ENCODE measurements at regions not wholly inside any gene's neighbourhood (a gene's known extent, or its start where the extent isn't known, plus 50 kb on each side); places are given as distances from the start of the nearest gene placed in this dataset.

DNA sequence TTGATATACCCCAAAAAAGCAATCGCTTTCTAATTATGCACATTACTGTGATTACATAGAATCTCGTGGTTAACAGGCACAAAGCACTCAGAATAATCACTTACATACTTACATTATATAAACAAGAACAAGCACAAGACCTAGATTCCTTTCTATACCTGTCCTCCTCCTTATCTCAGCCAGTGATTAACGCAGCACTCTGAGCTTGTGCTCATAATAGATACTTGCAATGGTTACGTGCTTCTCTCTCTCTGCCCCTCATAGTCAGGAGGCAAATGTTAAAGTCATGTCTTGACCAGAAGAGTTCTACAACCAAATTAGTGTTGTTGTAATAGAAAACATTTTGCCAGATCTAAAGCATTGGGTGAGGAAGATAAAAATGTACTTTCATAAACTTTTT is 342.2 kb upstream of the PKDCC start:
- DNase-seq = no peak

DNA sequence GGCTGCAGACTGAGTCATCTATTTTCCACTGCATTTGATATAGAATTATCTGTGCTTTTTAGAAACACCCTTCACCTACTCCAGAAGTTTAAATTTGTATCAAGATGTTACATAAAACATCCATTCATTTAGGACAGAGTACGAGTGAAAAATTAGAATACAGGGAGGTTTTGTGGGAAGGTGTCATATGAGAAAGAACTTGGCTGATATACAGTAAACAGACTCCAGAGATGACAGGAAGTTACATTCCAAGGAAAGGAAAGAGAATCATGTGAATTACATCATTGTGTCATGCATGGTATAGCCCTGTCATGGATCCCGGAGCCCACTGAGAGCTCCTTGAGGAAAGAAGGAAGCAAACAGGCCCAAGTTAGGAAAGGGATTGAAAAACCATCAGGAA is 341.5 kb upstream of the PKDCC start:
- DNase-seq = no peak

DNA sequence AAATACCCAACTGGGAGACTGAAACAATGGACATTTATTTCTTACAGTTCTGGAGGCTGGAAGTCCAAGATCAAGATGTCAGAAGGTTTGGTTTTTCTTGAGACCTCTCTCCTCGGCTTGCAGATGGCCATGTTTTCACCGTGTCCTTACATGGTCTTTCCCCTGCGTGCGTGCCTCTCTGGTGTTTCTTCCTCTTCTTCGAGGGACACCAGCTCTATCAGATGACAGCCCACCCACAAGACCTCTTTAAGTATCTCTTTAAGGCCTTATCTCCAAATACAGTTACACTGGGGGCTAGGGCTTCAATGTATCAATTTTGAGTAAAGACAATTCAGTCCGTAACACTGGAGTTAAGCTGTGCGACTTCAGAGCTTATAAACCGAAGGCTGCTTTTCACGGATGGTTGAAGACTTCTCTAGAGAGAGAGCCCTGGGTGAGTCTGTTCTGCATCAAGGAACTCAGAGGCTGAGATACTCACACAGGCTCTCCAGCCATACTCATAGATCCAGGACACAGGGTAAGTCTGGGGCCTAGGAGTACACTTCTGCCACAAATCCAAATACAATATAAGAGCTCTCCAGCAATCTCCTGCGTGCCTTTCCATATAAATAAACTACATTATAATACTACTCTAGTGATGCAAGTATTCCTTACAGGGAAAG is 339.9 kb upstream of the PKDCC start:
- no peak for DNase-seq

DNA sequence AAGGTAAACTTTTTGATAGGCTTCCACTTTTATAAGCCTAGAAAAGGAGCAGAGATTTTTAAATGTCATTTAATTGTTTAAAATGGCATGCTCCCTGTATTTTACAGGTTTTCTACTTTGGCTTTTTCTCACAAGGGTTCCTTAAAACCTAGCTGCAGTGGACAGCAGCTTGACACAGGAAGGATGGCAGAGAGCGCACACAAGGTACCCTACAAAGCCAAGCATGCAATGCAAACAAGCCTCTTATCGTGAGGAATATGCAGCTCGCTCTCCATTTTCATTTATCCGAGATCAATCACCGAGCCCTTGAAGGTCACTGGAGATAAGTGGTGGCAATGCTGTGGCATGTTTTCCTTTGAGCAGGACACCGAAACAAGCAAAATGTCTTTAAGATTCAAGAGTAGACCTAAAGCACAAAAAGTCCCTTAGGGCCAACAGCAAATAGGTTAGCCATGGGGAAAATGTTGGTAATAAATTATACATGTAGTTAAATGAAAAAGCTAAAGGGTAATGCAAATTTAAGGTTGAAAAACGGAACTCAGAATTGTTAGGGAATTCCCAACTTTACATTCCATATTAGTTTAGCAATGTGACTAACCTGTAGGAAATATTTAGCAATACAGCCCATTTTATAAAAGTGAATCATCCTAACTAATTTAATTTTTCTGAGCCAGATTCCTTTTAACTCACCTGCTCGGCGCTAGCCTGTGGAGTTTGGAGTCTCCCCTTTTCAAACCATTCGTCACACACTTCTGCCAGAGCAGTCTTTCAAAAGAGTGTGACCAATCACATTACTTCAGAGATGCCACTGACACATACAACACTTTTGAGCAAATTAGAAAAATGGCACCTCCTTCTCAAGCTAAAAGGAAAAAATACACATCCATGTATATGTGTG is 337.9 kb upstream of the PKDCC start:
- no peak for DNase-seq

DNA sequence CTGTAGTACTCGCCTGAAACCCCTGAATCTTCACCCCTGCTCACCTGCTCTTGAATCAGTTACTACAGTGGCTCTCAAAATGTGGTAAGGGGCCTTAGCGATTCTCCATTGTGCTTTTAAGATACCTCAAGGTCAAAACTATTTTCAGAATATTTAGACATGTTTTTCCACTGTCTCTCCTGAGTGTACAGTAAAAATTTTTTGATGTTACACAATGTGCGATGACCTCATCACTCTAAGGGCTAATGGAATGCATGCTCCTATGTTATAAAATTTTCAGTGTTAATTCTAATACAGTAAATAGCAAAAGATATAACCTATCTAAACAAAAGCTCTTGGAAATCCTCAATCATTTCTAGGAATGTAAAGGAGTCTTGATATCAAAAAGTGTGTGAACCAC is 336.9 kb upstream of the PKDCC start:
- no peak for DNase-seq

DNA sequence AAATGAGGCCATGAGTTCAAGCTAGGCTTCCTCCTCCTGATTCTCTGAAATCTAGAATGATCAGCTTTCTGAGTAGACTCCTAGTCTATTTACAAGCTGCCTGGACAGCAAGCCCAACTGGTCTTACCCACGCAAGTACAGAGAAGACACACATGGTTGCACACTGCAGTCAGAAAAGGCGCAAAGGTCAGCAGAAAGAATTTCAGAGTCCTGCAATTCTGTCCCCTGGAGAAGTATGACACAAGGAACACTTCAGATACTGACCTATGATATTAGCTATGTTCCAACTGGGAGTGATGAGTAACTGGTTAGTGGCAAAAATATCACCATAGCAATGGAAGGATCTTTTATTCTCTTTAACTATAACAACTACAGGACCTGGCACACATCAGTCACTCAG is 336.1 kb upstream of the PKDCC start:
- no peak for DNase-seq

DNA sequence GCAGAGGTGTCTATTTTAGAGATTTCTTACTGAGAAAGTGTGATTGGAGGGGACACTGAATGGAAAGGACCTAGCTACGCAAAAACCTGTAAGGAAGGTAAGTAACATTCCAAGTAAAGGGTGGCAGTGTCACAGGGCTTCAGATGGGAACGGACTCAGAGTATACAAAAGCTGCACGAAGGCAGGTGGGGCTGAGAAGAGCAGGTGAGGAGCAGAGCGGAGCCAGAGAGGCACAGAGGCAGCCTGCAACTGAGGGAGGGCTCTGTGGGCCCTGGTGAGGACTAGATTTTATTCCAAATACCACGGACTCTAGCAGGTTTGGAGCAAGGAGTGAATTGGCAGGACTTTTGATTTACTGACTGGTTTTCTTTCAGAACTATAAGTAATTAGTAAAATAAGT is 331.3 kb upstream of the PKDCC start:
- no peak for DNase-seq

DNA sequence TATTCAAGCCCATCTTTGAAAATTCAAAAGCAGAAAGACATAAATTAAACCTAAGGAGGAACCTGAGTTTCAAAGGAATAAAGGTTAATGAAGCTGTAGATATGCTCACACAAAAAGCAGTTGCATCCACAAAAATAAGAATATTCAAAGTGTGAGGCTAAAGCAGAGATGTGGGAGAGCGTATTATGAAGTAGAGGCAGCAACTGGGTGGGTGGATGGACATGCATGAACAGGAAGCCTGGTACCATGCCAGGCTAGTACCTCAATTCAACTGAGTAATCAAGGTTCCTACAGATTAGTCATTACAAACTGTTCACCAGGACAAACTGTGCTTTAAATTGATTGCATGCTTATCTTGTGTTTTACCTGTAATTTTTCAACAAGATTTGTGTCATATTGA is 330.0 kb upstream of the PKDCC start:
- DNase-seq = no peak

DNA sequence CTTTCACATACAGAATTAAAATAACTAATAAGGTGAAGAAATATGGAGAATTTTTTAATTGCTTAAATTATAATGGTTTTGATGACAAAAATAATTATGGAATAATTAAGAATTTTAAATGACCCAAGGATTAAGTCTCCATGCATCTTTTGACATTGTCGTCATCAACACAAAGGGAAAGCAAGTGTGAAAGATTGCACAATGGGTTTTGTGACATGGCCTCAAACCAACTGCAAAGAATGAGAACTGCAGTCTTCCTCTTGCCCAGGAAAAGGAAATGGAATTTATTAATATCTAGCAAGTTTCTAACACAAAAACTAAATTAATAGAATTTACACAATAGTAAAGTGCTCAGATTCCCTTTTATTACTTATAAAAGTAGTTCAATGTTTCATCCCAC is 329.1 kb upstream of the PKDCC start:
- no peak for DNase-seq

DNA sequence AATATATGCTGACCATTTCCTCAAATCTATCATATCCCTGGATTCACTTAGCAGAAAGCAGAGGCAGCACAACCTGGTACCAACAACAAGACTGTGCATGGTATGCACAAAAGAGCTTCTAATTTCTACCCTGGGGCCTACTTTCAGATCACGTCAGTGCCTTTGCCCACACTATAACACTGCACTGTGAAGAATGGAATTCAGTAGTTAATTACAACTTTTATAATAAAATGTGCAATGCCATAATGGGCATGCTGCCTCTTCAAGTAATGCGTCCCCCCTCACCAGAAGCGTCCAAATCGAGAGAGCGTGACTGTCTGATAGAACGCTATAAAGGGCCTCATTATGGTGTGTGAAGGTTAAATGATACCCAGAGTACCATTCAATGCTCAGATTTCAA is 328.1 kb upstream of the PKDCC start:
- no peak for DNase-seq

DNA sequence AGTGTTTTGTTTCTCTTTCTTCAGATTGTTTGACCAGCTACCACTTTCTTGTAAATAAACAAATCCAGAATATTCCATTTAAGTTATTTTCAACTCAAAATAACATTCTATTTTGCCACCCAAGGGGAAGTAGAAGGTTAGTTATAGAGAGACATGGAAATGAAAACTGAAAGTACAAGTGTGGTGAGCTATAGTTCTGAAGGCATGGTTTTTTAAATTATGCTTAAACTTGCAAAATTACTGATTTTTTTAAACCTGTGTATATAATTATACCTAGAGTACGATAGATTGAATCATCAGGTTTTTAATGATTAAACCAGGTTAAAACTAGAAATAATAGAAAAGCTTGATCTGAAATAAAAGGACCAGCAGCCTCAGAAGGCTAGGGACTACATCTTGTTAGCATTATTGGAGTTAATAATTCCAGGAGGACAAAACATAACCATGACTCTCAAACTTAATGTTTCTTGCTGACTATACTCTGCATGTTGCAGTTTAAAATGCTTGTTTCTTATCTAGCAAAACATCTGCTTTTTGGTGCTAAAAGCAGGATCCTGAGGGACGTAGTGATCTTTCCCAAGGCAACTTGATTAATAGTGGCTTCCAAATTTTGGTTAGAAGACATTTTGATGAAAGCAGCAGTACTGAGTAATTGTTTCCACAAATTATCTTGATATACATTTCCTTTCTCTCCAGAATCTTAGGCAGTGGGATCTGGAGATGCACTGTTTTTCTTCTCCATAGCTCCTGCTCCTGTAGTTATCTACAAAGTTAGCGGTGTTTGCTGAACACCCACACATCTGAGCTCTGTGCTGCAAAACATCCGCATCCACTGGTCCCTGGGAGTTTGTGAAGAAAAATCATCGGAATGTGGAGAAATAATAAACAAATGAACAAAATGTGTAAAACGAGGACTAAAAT is 327.2 kb upstream of the PKDCC start:
- DNase-seq = no peak

DNA sequence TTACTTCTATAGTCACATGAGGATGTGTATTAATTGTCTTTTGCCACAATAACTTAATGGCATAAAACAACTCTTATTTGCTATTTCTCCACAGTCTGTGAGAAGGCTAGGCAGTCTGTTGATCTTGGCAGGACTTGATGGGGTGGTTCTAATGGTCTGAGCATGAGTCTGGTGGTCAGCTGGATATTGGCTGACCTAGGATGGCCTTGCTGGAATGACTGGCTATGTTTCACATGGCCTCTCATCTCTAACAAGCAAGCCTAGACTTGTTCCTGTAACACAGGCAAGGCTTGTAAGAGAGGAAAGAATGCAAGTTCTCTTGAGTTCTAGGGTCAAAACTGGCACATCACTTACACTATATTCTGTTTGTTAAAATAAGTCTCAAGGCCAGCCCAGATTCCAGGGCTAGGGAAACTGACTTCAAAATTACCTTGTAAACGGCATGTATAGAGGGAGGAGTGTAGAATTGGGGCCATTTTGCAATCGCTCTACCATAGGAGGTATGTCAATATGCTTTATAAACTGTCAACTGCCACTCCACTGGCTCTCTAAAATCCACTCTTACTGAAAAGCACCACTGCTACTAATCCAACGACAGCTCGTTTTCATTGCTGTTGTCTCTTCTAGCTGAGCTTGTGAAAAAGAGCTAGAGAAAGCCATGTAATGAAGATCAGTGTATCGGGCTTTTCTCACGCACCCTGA is 325.0 kb upstream of the PKDCC start:
- DNase-seq = no peak

DNA sequence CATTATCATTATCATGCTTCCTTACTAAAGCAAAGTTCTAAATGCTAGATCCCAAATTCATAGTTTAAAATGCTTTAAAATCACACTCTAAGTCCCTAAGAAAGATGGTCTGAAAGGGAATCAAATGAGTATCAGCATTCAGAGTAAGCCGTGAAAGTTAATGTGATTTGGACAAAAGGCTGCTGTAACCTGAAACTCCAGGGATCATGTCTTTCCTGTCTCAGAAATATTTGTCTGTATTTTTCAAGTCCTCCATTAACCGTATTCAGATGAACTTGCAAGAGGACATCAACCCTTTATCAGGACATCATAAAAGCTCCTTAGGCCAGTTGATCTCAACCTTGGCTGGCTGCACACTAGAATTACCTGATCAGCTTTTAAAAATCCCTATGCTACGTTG is 324.3 kb upstream of the PKDCC start:
- no peak for DNase-seq

DNA sequence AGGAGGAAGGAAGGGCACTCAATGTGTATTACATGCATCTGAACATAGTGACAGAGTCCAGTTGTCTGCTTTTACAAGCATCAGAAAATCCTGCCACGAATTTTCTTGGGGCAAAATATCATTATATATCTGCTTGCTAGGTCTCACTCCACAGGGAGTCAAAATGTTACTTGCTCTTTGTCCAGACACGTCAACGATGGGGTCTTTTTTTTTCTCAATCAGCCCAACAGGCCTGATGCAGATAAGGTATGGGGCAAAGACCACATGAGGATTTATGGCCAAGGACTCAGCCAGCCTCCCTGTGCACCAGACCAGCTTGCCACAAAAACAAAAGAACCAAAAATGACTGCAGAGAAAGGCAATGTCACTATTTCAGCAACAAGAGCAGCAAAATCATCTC is 323.4 kb upstream of the PKDCC start:
- no peak for DNase-seq

DNA sequence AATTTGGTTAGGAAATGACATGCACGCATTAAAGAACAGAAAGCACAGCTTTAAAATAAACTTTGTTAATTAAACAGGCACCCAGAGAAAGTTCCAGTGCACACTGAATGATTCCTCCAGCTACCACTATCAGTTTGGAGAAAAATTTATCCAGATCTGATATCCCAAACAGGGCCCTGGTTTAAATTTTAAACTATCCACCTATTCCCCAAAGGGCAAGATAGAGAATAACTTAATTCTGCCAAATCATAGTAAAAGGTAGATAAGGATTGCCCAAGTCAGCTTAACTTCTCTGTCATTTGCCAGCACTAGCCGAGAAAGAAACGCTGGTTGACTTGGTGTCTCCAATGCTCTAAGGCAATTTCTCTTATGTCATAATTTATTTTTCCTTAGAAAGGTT is 321.9 kb upstream of the PKDCC start:
- DNase-seq = no peak

DNA sequence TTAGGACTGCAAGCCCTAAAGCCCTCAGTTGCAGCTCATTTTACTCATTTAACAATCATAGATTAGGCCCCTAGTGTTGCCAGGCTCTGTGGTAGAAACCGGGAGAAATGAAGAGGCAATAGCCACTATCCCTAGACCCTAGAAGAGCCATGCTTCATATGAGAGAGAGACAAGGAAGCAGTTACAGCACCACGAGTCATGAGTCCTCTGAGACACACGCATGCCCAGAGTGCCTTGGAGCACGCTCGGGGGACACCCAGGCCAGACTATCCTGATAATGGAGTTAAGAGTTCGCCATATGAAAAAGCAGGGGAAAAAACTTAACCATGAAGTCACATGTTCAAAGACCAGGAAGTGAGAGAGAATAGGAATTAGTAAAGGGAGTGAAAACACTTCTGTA is 321.5 kb upstream of the PKDCC start:
- DNase-seq = no peak

DNA sequence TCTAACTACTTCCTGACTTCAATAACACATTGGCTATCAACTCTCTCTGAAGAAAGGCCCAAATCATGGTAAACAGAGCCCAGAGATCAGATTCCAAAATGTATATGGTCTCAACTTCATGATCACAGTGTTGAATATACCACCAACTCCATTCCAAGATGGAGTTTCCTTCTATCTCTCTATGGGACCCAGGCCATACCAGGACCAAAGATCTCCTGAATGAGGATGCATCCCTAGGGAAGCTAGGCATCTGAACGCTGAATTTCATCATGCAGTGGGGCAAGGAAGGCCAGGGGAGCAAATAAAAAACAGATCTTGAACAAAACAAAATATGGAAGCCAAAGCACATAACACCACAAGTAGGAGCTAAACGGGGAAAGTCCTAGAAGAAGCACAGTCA is 320.7 kb upstream of the PKDCC start:
- DNase-seq = no peak

DNA sequence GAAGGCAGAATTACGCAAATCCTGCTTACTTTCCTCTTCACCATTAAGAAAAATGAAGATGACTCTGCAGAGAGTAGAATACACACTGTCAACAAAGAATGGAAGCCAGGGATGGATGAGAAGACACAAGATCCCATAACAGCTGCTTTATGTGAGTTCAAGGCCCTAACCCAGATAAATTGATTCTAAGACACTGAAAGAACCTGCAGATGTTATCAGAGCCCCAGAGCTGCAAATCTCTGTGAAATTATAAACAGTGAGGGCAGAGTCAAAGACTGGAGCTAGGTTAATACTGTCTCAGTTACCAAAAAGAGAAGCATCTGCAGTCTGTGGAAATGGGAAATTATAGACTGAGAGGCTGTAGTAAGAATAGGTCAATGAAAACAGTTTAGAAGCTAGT is 320.1 kb upstream of the PKDCC start:
- no peak for DNase-seq

DNA sequence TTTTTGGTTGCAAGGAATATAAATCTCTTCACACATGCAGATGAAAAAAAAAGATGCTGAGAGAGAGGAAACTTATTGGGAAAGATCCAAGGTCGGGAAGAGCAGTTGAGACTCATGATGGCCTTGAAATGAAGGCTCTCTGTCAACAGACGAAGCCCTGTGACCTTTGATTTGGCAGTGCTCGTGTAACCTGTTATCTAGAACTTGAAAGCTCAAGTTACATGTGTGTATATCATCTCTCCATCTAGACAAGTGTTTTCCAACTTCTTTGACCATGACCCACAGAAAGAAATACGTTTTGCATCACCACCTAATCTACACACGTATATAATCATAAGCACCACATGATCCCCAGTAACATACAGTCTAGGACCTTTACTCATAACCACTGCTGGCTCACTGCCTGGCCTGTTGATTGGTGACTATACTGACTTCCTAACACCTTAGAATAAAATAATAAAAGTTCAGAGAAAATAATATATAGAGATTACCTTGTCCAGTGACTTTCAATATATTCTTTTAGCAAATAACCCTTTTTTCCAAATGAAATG is 319.0 kb upstream of the PKDCC start:
- no peak for DNase-seq

DNA sequence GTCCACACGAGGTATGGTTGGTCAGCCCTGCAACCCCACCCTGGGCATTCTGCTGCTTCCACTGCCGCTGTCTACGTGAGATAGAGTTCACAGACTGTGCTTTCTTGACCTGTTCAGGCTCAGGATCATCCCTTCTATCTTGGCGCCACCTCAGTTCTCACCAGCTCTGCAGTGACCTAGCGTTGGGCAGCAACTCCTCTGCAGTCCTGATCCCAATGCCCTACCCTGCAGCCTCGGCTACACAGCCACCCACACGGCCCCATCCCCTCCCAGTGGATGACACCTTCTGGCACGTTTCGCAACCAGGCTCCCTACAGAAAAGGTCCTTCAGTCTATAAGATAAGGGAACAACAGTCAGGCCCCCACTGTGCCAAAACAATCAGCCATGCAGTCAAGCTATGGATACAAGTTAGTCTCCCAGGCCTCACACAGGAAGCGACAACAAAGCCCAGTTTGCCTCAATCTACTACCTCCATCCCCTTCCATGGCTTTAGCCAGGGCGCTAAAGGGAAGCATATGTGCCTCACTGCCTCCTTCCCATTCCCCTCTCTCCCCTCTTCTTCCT is 317.9 kb upstream of the PKDCC start:
- DNase-seq = no peak

DNA sequence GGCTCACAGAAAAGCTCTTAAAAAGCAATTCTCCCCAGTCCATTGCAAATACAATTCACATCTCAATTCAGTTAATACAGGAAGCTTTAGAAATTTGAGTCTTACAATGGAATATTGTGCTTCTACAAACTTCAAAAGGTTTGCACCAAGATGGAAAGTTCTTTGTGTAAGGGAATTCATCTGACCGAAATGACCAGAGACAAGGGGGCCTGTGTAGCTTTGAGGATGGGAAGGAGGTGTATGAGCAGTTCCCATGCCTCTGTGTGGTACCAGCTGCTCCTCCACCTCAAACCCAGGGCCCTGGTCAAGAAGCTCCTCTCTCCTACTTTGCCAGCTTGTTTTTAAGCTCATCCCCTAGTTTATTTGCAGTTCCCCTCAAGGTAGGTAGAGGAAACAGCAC is 312.8 kb upstream of the PKDCC start:
- no peak for DNase-seq

DNA sequence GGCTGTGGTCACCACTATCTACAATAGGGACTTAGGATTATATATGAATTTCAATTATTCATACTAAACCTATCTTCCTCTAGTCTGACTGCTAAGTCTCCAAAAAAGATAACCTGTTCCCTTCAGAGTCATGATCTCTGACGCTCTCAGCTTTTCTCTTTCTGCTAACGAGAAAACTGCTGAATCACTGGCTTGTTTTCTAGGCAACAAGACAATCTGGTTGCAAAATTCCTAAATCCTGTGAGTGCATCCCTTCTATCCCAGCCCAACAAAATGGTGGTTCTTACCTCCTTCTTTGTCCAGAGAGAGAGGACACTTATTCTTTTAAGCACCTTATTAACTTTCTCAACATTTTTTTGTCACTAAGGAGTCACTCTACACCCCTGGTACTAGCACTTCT is 312.3 kb upstream of the PKDCC start:
- DNase-seq = no peak
